HepG2 (cell line): ENCODE measurements at regions not wholly inside any gene's neighbourhood (a gene's known extent, or its start where the extent isn't known, plus 50 kb on each side); places are given as distances from the start of the nearest gene placed in this dataset.

ENCODE experiments used
- BCL6 ChIP-seq: IDR thresholded peaks from 2 replicates; pipeline ENCODE4 v1.6.1; 2016; ENCODE audit warnings: missing genetic modification reagents, missing compliant biosample characterization
- CREB1 ChIP-seq, 2 experiments: fragments of 450-650 bp in 1 of 2; IDR thresholded peaks; 2 replicates each; pipeline ENCODE4 v1.6.1; 2016 to 2017; ENCODE audit warnings: control low read depth in 1 of 2, mild to moderate bottlenecking in 1 of 2, missing compliant biosample characterization in 1 of 2, missing genetic modification characterization in 1 of 2
- CTCF ChIP-seq: sonication (generic); formaldehyde crosslinking; IDR thresholded peaks from 2 replicates; pipeline ENCODE4 v1.5.0; 2020; ENCODE audit warnings: mild to moderate bottlenecking, missing genetic modification reagents, moderate library complexity
- HNRNPL ChIP-seq: fragments of 200-400 bp; formaldehyde crosslinking; IDR thresholded peaks from 2 replicates; pipeline ENCODE4 v1.6.1; 2017; ENCODE audit warnings: mild to moderate bottlenecking, low read depth, low read length
- KDM1A ChIP-seq: IDR thresholded peaks from 2 replicates; pipeline ENCODE4 v1.6.1; 2016; ENCODE audit warnings: missing compliant biosample characterization
- NR2F2 ChIP-seq: IDR thresholded peaks from 2 replicates; pipeline ENCODE4 v1.6.1; 2012; ENCODE audit warnings: low read depth, inconsistent platforms, borderline replicate concordance
- SMAD3 ChIP-seq: sonication (generic); formaldehyde crosslinking; IDR thresholded peaks from 2 replicates; pipeline ENCODE4 v1.4.0; 2020; ENCODE audit warnings: missing genetic modification reagents
- TARDBP ChIP-seq: sonication (generic); formaldehyde crosslinking; IDR thresholded peaks from 2 replicates; pipeline ENCODE4 v1.8.0; 2022; ENCODE audit warnings: mild to moderate bottlenecking, missing genetic modification reagents
- ZBTB33 ChIP-seq: sonication (generic); formaldehyde crosslinking; IDR thresholded peaks from 2 replicates; pipeline ENCODE4 v1.4.0; 2020; ENCODE audit warnings: missing genetic modification reagents
- ZBTB7A ChIP-seq: sonication (generic); formaldehyde crosslinking; IDR thresholded peaks from 2 replicates; pipeline ENCODE4 v1.8.0; 2022; ENCODE audit warnings: mild to moderate bottlenecking, missing genetic modification reagents
- ZNF383 ChIP-seq: sonication (generic); formaldehyde crosslinking; IDR thresholded peaks from 2 replicates; pipeline ENCODE4 v1.4.0; 2020; ENCODE audit warnings: missing genetic modification reagents, mild to moderate bottlenecking, borderline replicate concordance

GRCh38 chr3:64815789-64816188 is 128.0 kb upstream of the ADAMTS9 start:
- TF ChIP-seq ZBTB7A = no peak
- TF ChIP-seq TARDBP (CRISPR knock-in tag) = no peak
- no peak for TF ChIP-seq HNRNPL
- TF ChIP-seq CTCF (CRISPR knock-in tag) = no peak
- no peak for TF ChIP-seq ZBTB33 (CRISPR knock-in tag)
- no peak for TF ChIP-seq KDM1A
- no peak for TF ChIP-seq SMAD3 (CRISPR knock-in tag)
- TF ChIP-seq CREB1 (IDR thresholded peaks at IDR 0.05) = no peak
- no peak for TF ChIP-seq CREB1 (CRISPR knock-in tag; IDR thresholded peaks at IDR 0.05)
- TF ChIP-seq NR2F2 = no peak
- TF ChIP-seq ZNF383 = no peak
- TF ChIP-seq BCL6 (CRISPR knock-in tag) = no peak
